Vagina (tissue), 2 donors: ENCODE measurements at regions not wholly inside any gene's neighbourhood (a gene's known extent, or its start where the extent isn't known, plus 50 kb on each side); places are given as distances from the start of the nearest gene placed in this dataset.
A peak's percentile ranks its signal among the peaks of the same experiment; 100 is the strongest.
"Not testable (repeated sequence)": the region's sequence is repeated elsewhere in the genome, so short reads cannot be mapped to it uniquely, and the experiment has no call there.

Source experiments
- DNase-seq, 2 donors: peaks; one replicate each; pipeline ENCODE4 v3.0.0-alpha.2; 2017; ENCODE audit errors: extremely low spot score in 2 of 2
- H3K27ac ChIP-seq: fragments of 200-600 bp; sonication (generic); one replicate; pipeline ENCODE4 v1.5.1; 2019
- H3K27me3 ChIP-seq: fragments of 200-600 bp; sonication (generic); one replicate; pipeline ENCODE4 v1.5.1; 2019
- H3K36me3 ChIP-seq, 2 donors: fragments of 200-600 bp; sonication (generic); one replicate each; pipeline ENCODE4 v1.5.1; 2017 to 2019
- H3K4me1 ChIP-seq: fragments of 200-600 bp; sonication (generic); one replicate; pipeline ENCODE4 v1.5.1; 2019
- H3K4me3 ChIP-seq, 2 donors: fragments of 200-600 bp; sonication (generic); 1 replicate in 1 of 2; 2 replicates in 1 of 2; pipeline ENCODE4 v1.5.1; 2016 to 2019
- H3K9me3 ChIP-seq: fragments of 200-600 bp; sonication (generic); one replicate; pipeline ENCODE4 v1.5.1; 2019
- CTCF ChIP-seq, 3 experiments: fragments of 450-650 bp in 2 of 3; fragments of 200-600 bp in 1 of 3; sonication (generic) in 1 of 3; IDR thresholded peaks; one replicate each; pipeline ENCODE4 v1.5.1; 2017 to 2019; ENCODE audit warnings: antibody characterized with exemption in 3 of 3, mild to moderate bottlenecking in 2 of 3, moderate library complexity in 2 of 3
- POLR2A ChIP-seq, 2 donors: fragments of 450-650 bp; IDR thresholded peaks; one replicate each; pipeline ENCODE4 v1.6.1; 2017; ENCODE audit warnings: antibody characterized with exemption in 2 of 2, mild to moderate bottlenecking in 2 of 2, moderate library complexity in 2 of 2
- POLR2AphosphoS5 ChIP-seq, 2 donors: sonication (generic); formaldehyde crosslinking; IDR thresholded peaks; one replicate each; pipeline ENCODE4 v1.9.0; 2017; ENCODE audit warnings: antibody characterized with exemption in 2 of 2, mild to moderate bottlenecking in 2 of 2, low read depth in 1 of 2; ENCODE audit not compliant: insufficient read depth in 1 of 2
- intact Hi-C: fragments of 100-400 bp; cut with DNase I; formaldehyde crosslinking; loops from one replicate; pipeline ENCODE4 v1.15.1; 2023

- no peaks in the 10 kb centered on the region for H3K27me3 ChIP-seq
Observed at GRCh38 chr18:14964002-14964401, 216.0 kb downstream of the ANKRD30B start.

GRCh38 chr18:14964406-14964805 lies 216.4 kb downstream of the ANKRD30B start:
- DNase-seq: peak in 1 of 2 donors; percentile 42
- intact Hi-C loops: no loop called here

More at GRCh38 chr18:14964002-14964401, 216.0 kb downstream of the ANKRD30B start:
- no peak for TF ChIP-seq POLR2AphosphoS5 (IDR thresholded peaks at IDR 0.05; ENCODE audit: insufficient read depth in 1 of 2, low read depth in 1 of 2)
- TF ChIP-seq POLR2A (IDR thresholded peaks at IDR 0.05): no peak
- TF ChIP-seq CTCF (IDR thresholded peaks at IDR 0.05): no peak
- Histone ChIP-seq H3K4me3 (no peak overlapping the region), H3K27ac (no peak overlapping the region), H3K9me3 (no peaks in the 10 kb centered on the region), H3K36me3 (no peaks in the 10 kb centered on the region), H3K4me1 (no peaks in the 10 kb centered on the region)
- peak in 1 of 2 donors; percentile 62 for DNase-seq
- intact Hi-C loops: no loop called here

GRCh38 chr18:14964976-14965375 lies 217.0 kb downstream of the ANKRD30B start:
- intact Hi-C loops, H3K27me3 ChIP-seq: not testable (repeated sequence)
- peak in 1 of 2 donors; percentile 70 for DNase-seq

More at GRCh38 chr18:14964406-14964805, 216.4 kb downstream of the ANKRD30B start:
- Histone ChIP-seq H3K4me1 (no peaks in the 10 kb centered on the region), H3K27me3 (no peaks in the 10 kb centered on the region), H3K9me3 (no peaks in the 10 kb centered on the region), H3K27ac (no peak overlapping the region), H3K36me3 (no peaks in the 10 kb centered on the region), H3K4me3 (no peak overlapping the region)
- TF ChIP-seq CTCF (IDR thresholded peaks at IDR 0.05): no peak
- no peak for TF ChIP-seq POLR2AphosphoS5 (IDR thresholded peaks at IDR 0.05; ENCODE audit: insufficient read depth in 1 of 2, low read depth in 1 of 2)
- TF ChIP-seq POLR2A (IDR thresholded peaks at IDR 0.05): no peak

GRCh38 chr18:14965553-14965952 lies 217.6 kb downstream of the ANKRD30B start:
- Histone ChIP-seq H3K9me3 (no peaks in the 10 kb centered on the region), H3K36me3 (no peaks in the 10 kb centered on the region), H3K27me3 (no peaks in the 10 kb centered on the region), H3K27ac (no peak overlapping the region), H3K4me3 (no peak overlapping the region), H3K4me1 (no peaks in the 10 kb centered on the region)
- TF ChIP-seq CTCF (IDR thresholded peaks at IDR 0.05) (no peak), POLR2AphosphoS5 (IDR thresholded peaks at IDR 0.05; ENCODE audit: insufficient read depth in 1 of 2, low read depth in 1 of 2) (no peak), POLR2A (IDR thresholded peaks at IDR 0.05) (no peak)
- peak in 1 of 2 donors; percentile 40 for DNase-seq
- intact Hi-C loops: no loop called here

More at GRCh38 chr18:14964976-14965375, 217.0 kb downstream of the ANKRD30B start:
- H3K27ac ChIP-seq, H3K36me3 ChIP-seq, H3K4me3 ChIP-seq, H3K9me3 ChIP-seq, H3K4me1 ChIP-seq: not testable (repeated sequence)

- H3K27me3 ChIP-seq, intact Hi-C loops, H3K4me3 ChIP-seq, H3K27ac ChIP-seq, H3K4me1 ChIP-seq, H3K9me3 ChIP-seq, H3K36me3 ChIP-seq: not testable (repeated sequence)
- DNase-seq: peak in 1 of 2 donors; percentile 60
Observed at GRCh38 chr18:14967246-14967645, 219.3 kb downstream of the ANKRD30B start.

- no peaks in the 10 kb centered on the region for H3K27me3 ChIP-seq
Observed at GRCh38 chr18:14969500-14969899, 221.5 kb downstream of the ANKRD30B start.

More at GRCh38 chr18:14969500-14969899, 221.5 kb downstream of the ANKRD30B start:
- intact Hi-C loops: no loop called here
- TF ChIP-seq POLR2A (IDR thresholded peaks at IDR 0.05) (no peak), POLR2AphosphoS5 (IDR thresholded peaks at IDR 0.05; ENCODE audit: insufficient read depth in 1 of 2, low read depth in 1 of 2) (no peak)
- Histone ChIP-seq H3K9me3 (no peaks in the 10 kb centered on the region), H3K4me3 (no peak overlapping the region), H3K27ac (no peak overlapping the region), H3K4me1 (no peaks in the 10 kb centered on the region), H3K36me3 (no peaks in the 10 kb centered on the region)
- DNase-seq: no peak
